Fibroblast of lung (primary cell): ENCODE measurements at regions not wholly inside any gene's neighbourhood (a gene's known extent, or its start where the extent isn't known, plus 50 kb on each side); places are given as distances from the start of the nearest gene placed in this dataset.

ENCODE experiments used
- EZH2 ChIP-seq: IDR thresholded peaks from 2 replicates; pipeline ENCODE4 v1.5.1; 2012; ENCODE audit warnings: low read length, control low read depth, mild to moderate bottlenecking; ENCODE audit errors: missing control alignments
- TF ChIP-seq, protein P1 (sequence below), 2 donors: IDR thresholded peaks in 1 of 2; conservative IDR thresholded peaks in 1 of 2; 1 replicate in 1 of 2; 2 replicates in 1 of 2; pipeline ENCODE4 v1.5.1; 2011 to 2012; ENCODE audit warnings: low read length in 2 of 2, control low read depth in 1 of 2, inconsistent platforms in 1 of 2, low read depth in 1 of 2, mild to moderate bottlenecking in 1 of 2

DNA sequence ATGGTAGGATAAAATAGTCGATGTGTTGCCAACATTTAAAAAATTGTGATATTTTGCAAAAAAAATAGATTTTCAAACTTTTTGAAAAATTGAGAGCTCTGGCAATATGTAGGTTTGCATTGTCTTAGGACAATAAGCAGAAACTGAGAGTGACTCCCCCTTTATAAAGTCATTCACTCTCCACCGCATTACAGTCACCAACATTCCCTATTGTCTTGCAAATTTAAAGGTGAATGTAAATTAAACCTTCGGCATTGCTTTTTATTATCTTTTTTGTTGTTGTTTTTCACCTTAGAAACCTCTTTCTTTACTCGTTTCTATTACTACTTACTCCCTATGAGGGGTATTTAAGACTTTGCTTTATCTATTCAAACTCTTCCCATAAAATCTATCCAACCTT lies 944.2 kb downstream of the DTWD2 start:
- TF ChIP-seq, protein P1, sequence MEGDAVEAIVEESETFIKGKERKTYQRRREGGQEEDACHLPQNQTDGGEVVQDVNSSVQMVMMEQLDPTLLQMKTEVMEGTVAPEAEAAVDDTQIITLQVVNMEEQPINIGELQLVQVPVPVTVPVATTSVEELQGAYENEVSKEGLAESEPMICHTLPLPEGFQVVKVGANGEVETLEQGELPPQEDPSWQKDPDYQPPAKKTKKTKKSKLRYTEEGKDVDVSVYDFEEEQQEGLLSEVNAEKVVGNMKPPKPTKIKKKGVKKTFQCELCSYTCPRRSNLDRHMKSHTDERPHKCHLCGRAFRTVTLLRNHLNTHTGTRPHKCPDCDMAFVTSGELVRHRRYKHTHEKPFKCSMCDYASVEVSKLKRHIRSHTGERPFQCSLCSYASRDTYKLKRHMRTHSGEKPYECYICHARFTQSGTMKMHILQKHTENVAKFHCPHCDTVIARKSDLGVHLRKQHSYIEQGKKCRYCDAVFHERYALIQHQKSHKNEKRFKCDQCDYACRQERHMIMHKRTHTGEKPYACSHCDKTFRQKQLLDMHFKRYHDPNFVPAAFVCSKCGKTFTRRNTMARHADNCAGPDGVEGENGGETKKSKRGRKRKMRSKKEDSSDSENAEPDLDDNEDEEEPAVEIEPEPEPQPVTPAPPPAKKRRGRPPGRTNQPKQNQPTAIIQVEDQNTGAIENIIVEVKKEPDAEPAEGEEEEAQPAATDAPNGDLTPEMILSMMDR (conservative IDR thresholded peaks at IDR 0.05 in 1 of 2, IDR thresholded peaks at IDR 0.05 in 1 of 2; ENCODE audit: low read depth in 1 of 2, low read length in 2 of 2) = no peak
- no peak for TF ChIP-seq EZH2
